ENCODE measurements at regions not wholly inside any gene's neighbourhood (a gene's known extent, or its start where the extent isn't known, plus 50 kb on each side); places are given as distances from the start of the nearest gene placed in this dataset.

GRCh38 chr12:107330831-107331431 lies 237.6 kb upstream of the CRY1 start:
- DNase-seq (no peak), ATAC-seq (no peak)
- Histone ChIP-seq H3K4me1 (no peaks in the 10 kb centered on the region), H3K9me3 (no peaks in the 10 kb centered on the region), H3K27ac (no peak overlapping the region), H3K27me3 (ENCODE audit: insufficient read depth in 3 of 3, low read length in 2 of 3) (peaks cover 0 to 5% (median 4%) of the 10 kb centered on the region in 3 donors), H3K36me3 (ENCODE audit: insufficient read depth in 1 of 2, low read depth in 1 of 2) (no peaks in the 10 kb centered on the region), H3K4me3 (no peak overlapping the region)
- 44 to 51% (median 48%) methylated on average over 8 of the region's 8 CpGs for WGBS, 3 donors
- intact Hi-C loops (cut with DNase I), result no loop called here
- TF ChIP-seq, protein P1, sequence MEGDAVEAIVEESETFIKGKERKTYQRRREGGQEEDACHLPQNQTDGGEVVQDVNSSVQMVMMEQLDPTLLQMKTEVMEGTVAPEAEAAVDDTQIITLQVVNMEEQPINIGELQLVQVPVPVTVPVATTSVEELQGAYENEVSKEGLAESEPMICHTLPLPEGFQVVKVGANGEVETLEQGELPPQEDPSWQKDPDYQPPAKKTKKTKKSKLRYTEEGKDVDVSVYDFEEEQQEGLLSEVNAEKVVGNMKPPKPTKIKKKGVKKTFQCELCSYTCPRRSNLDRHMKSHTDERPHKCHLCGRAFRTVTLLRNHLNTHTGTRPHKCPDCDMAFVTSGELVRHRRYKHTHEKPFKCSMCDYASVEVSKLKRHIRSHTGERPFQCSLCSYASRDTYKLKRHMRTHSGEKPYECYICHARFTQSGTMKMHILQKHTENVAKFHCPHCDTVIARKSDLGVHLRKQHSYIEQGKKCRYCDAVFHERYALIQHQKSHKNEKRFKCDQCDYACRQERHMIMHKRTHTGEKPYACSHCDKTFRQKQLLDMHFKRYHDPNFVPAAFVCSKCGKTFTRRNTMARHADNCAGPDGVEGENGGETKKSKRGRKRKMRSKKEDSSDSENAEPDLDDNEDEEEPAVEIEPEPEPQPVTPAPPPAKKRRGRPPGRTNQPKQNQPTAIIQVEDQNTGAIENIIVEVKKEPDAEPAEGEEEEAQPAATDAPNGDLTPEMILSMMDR (IDR thresholded peaks at IDR 0.05), result no peak

GRCh38 chr12:107331471-107331870 lies 238.1 kb upstream of the CRY1 start:
- intact Hi-C loops (cut with DNase I), result no loop called here
- Histone ChIP-seq H3K27me3 (ENCODE audit: insufficient read depth in 3 of 3, low read length in 2 of 3) (peaks cover 0 to 5% (median 4%) of the 10 kb centered on the region in 3 donors), H3K4me1 (no peaks in the 10 kb centered on the region), H3K27ac (no peak overlapping the region), H3K4me3 (no peak overlapping the region), H3K36me3 (ENCODE audit: insufficient read depth in 1 of 2, low read depth in 1 of 2) (no peaks in the 10 kb centered on the region), H3K9me3 (no peaks in the 10 kb centered on the region)
- DNase-seq (no peak), ATAC-seq (no peak)
- WGBS, 3 donors, result 65 to 79% (median 71%) methylated on average over 8 to 9 of the region's 9 CpGs
- TF ChIP-seq, protein P1 (IDR thresholded peaks at IDR 0.05), result no peak

DNA sequence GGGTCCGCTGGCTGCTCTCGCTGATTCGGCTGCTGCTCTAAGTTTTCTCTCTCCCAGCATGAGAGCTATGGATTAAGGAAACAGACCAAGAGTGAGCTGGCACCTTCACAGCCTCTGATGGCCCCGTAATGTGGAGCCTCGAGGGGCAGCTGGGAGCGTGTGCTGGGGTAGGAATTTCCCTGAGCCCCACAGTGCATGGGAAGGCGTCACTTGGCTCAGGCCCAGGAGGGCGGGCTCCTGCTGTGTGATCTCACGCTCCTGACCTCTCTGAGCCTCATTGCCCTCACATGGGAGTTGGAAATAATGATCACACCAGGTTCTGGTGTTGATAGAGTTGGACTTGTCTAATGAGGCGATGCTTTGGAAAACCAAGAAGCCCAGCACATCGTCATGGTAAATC lies 238.6 kb upstream of the CRY1 start:
- H3K4me1 ChIP-seq, result no peaks in the 10 kb centered on the region
- ATAC-seq (no peak), DNase-seq (no peak)
- TF ChIP-seq, protein P1 (IDR thresholded peaks at IDR 0.05), result no peak
- 49 to 52% (median 50%) methylated on average over 11 of the region's 11 CpGs for WGBS, 3 donors
- no peaks in the 10 kb centered on the region for H3K9me3 ChIP-seq
- no peak overlapping the region for H3K27ac ChIP-seq
- peaks cover 0 to 5% (median 4%) of the 10 kb centered on the region in 3 donors for H3K27me3 ChIP-seq (ENCODE audit: insufficient read depth in 3 of 3, low read length in 2 of 3)
- intact Hi-C loops (cut with DNase I), result no loop called here
- H3K36me3 ChIP-seq (ENCODE audit: insufficient read depth in 1 of 2, low read depth in 1 of 2), result no peaks in the 10 kb centered on the region
- no peak overlapping the region for H3K4me3 ChIP-seq

DNA sequence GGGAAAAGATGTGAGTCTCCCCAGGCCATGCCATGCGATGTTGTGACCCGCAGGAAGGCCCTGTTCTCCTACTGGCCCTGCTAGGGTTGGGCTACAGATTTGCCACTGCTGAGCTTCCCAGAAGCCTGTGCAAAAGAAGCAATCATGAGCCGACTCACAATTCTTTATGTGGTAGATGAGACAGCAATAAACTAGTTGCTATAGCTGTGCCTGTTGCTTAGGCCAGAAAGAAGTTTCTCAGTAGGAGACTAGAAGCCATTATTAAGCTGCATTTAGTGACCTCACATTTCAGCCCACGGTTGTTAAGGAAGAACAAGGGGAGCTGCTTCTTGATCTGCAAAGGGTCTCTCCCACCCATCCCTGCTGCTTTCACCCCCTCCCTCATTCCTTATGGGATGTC lies 239.4 kb upstream of the CRY1 start:
- H3K27me3 ChIP-seq (ENCODE audit: insufficient read depth in 3 of 3, low read length in 2 of 3), result peaks cover 0 to 5% (median 4%) of the 10 kb centered on the region in 3 donors
- H3K4me1 ChIP-seq, result no peaks in the 10 kb centered on the region
- TF ChIP-seq, protein P1 (IDR thresholded peaks at IDR 0.05), result no peak
- no peaks in the 10 kb centered on the region for H3K36me3 ChIP-seq (ENCODE audit: insufficient read depth in 1 of 2, low read depth in 1 of 2)
- no peaks in the 10 kb centered on the region for H3K9me3 ChIP-seq
- H3K4me3 ChIP-seq, result no peak overlapping the region
- DNase-seq (no peak), ATAC-seq (no peak)
- no peak overlapping the region for H3K27ac ChIP-seq
- intact Hi-C loops (cut with DNase I), result no loop called here
- 78 to 80% (median 80%) methylated on average over 4 of the region's 4 CpGs for WGBS, 3 donors
